ENCODE measurements at regions not wholly inside any gene's neighbourhood (a gene's known extent, or its start where the extent isn't known, plus 50 kb on each side); places are given as distances from the start of the nearest gene placed in this dataset.

GRCh38 chr11:71341173-71341572 lies 88.8 kb upstream of the SHANK2 start:
- Histone ChIP-seq H3K4me1 (no peaks in the 10 kb centered on the region), H3K4me3 (no peak overlapping the region), H3K9me3 (no peaks in the 10 kb centered on the region), H3K36me3 (no peaks in the 10 kb centered on the region), H3K27ac (no peak overlapping the region), H3K27me3 (no peaks in the 10 kb centered on the region)
- TF ChIP-seq CTCF (IDR thresholded peaks at IDR 0.05), result no peak
- no peak for DNase-seq (ENCODE audit: low spot score in 2 of 2)
- intact Hi-C loops (cut with DNase I), result no loop called here

GRCh38 chr11:71340086-71340606 lies 87.8 kb upstream of the SHANK2 start:
- H3K36me3 ChIP-seq, result no peaks in the 10 kb centered on the region
- no peak overlapping the region for H3K4me3 ChIP-seq
- H3K27me3 ChIP-seq, result no peaks in the 10 kb centered on the region
- intact Hi-C loops (cut with DNase I), result no loop called here
- peak in 1 of 2 donors; percentile 53 for DNase-seq (ENCODE audit: low spot score in 2 of 2)
- no peak for TF ChIP-seq CTCF (IDR thresholded peaks at IDR 0.05)
- no peak overlapping the region for H3K27ac ChIP-seq
- H3K4me1 ChIP-seq, result no peaks in the 10 kb centered on the region
- H3K9me3 ChIP-seq, result no peaks in the 10 kb centered on the region

- no peaks in the 10 kb centered on the region for H3K9me3 ChIP-seq
- no peak for TF ChIP-seq CTCF (IDR thresholded peaks at IDR 0.05)
- intact Hi-C loops (cut with DNase I), result no loop called here
- no peak overlapping the region for H3K4me3 ChIP-seq
- peak in 1 of 2 donors; percentile 40 for DNase-seq (ENCODE audit: low spot score in 2 of 2)
- H3K27ac ChIP-seq, result no peak overlapping the region
- no peaks in the 10 kb centered on the region for H3K27me3 ChIP-seq
- H3K4me1 ChIP-seq, result no peaks in the 10 kb centered on the region
- H3K36me3 ChIP-seq, result no peaks in the 10 kb centered on the region
These were observed 87.1 kb upstream of the SHANK2 start for GRCh38 chr11:71339396-71339881.

- DNase-seq (ENCODE audit: low spot score in 2 of 2), result peak in 1 of 2 donors; percentile 31
- Histone ChIP-seq H3K27ac (no peak overlapping the region), H3K4me1 (no peaks in the 10 kb centered on the region), H3K36me3 (no peaks in the 10 kb centered on the region), H3K9me3 (no peaks in the 10 kb centered on the region), H3K4me3 (no peak overlapping the region), H3K27me3 (no peaks in the 10 kb centered on the region)
- TF ChIP-seq CTCF (IDR thresholded peaks at IDR 0.05), result no peak
- intact Hi-C loops (cut with DNase I), result no loop called here
These were observed 86.5 kb upstream of the SHANK2 start for GRCh38 chr11:71338801-71339395.

- intact Hi-C loops (cut with DNase I), result no loop called here
- H3K9me3 ChIP-seq, result no peaks in the 10 kb centered on the region
- H3K27me3 ChIP-seq, result no peaks in the 10 kb centered on the region
- TF ChIP-seq CTCF (IDR thresholded peaks at IDR 0.05), result no peak
- H3K27ac ChIP-seq, result no peak overlapping the region
- no peaks in the 10 kb centered on the region for H3K4me1 ChIP-seq
- H3K4me3 ChIP-seq, result no peak overlapping the region
- DNase-seq (ENCODE audit: low spot score in 2 of 2), result no peak
- H3K36me3 ChIP-seq, result no peaks in the 10 kb centered on the region
These were observed 84.8 kb upstream of the SHANK2 start for GRCh38 chr11:71336996-71337754.

Measured in ascending aorta (tissue), 2 donors.